Prostate gland (tissue), 2 donors: ENCODE measurements at regions not wholly inside any gene's neighbourhood (a gene's known extent, or its start where the extent isn't known, plus 50 kb on each side); places are given as distances from the start of the nearest gene placed in this dataset.

Source experiments
- CTCF ChIP-seq, 4 experiments: fragments of 200-600 bp in 2 of 4; fragments of 450-650 bp in 2 of 4; sonication (generic) in 2 of 4; IDR thresholded peaks; 1 replicate in 3 of 4; 2 replicates in 1 of 4; pipeline ENCODE4 v1.5.1; 2016 to 2019; ENCODE audit warnings: antibody characterized with exemption in 4 of 4, mild to moderate bottlenecking in 2 of 4, moderate library complexity in 2 of 4
- POLR2A ChIP-seq: fragments of 450-650 bp; IDR thresholded peaks from one replicate; pipeline ENCODE4 v1.6.1; 2016; ENCODE audit warnings: antibody characterized with exemption, mild to moderate bottlenecking
- POLR2AphosphoS5 ChIP-seq: sonication (generic); formaldehyde crosslinking; IDR thresholded peaks from one replicate; pipeline ENCODE4 v1.6.1; 2017; ENCODE audit warnings: antibody characterized with exemption

GRCh38 chr17:77723909-77724875 lies 234.3 kb upstream of the TNRC6C start:
- TF ChIP-seq POLR2AphosphoS5 = no peak
- TF ChIP-seq CTCF (IDR thresholded peaks at IDR 0.05) = no peak
- TF ChIP-seq POLR2A = no peak
